T-helper 2 cell treated with Interferon-gamma antibody and Interleukin-4, amounts not matched to agents 5 μg/mL and 100 μg/mL, for 36 hours (primary cell): ENCODE measurements at regions not wholly inside any gene's neighbourhood (a gene's known extent, or its start where the extent isn't known, plus 50 kb on each side); places are given as distances from the start of the nearest gene placed in this dataset.

Experiments used
- DNase-seq: peaks from one replicate; pipeline ENCODE4 v3.0.0; 2021; ENCODE audit warnings: low spot score
- H3K27ac Mint-ChIP-seq: one replicate; pipeline ENCODE4 v1.8.0; 2021; ENCODE audit warnings: mild to moderate bottlenecking, mixed read lengths
- H3K27me3 Mint-ChIP-seq: one replicate; pipeline ENCODE4 v1.8.0; 2021; ENCODE audit warnings: low read depth, mixed read lengths
- H3K36me3 Mint-ChIP-seq: one replicate; pipeline ENCODE4 v1.8.0; 2021; ENCODE audit warnings: low read depth, mixed read lengths
- H3K4me1 Mint-ChIP-seq: one replicate; pipeline ENCODE4 v1.8.0; 2021; ENCODE audit warnings: low read depth, mixed read lengths
- H3K4me3 Mint-ChIP-seq: one replicate; pipeline ENCODE4 v1.8.0; 2022; ENCODE audit warnings: mild to moderate bottlenecking, moderate library complexity, mixed read lengths
- H3K9me3 Mint-ChIP-seq: one replicate; pipeline ENCODE4 v1.8.0; 2021; ENCODE audit warnings: mixed read lengths

- H3K27ac Mint-ChIP-seq: no peak overlapping the region
- H3K27me3 Mint-ChIP-seq: peaks cover 2% of the 10 kb centered on the region
- no peak overlapping the region for H3K4me3 Mint-ChIP-seq
- peaks cover 9% of the 10 kb centered on the region for H3K4me1 Mint-ChIP-seq
- no peaks in the 10 kb centered on the region for H3K36me3 Mint-ChIP-seq
- DNase-seq: no peak
- H3K9me3 Mint-ChIP-seq: no peaks in the 10 kb centered on the region
Measured at GRCh38 chr4:100849319-100849718, 331.5 kb upstream of the EMCN start.

DNA sequence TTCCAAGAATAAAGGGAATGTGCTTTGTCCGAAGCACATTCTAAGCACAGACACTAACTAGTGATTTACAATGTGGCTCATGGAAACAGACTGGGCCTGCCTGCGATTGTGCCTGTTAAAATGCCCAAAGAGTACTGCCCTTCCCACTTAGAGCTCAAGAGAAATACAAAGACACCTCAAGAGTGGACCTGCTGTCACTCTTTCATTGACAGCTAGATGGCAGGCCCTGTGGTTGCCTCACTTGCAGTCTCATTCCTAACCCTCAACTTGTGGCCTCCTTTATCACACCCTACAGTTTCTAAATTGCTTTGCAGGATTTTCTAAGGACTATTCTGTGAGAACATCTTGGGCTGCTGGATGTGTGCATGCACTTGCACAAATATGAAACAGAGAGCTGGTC, 331.0 kb upstream of the EMCN start:
- H3K4me1 Mint-ChIP-seq: peaks cover 11% of the 10 kb centered on the region
- H3K9me3 Mint-ChIP-seq: no peaks in the 10 kb centered on the region
- H3K36me3 Mint-ChIP-seq: no peaks in the 10 kb centered on the region
- no peak overlapping the region for H3K4me3 Mint-ChIP-seq
- no peak for DNase-seq
- H3K27ac Mint-ChIP-seq: no peak overlapping the region
- H3K27me3 Mint-ChIP-seq: peaks cover 2% of the 10 kb centered on the region

- no peak for DNase-seq
- Mint-ChIP-seq H3K27ac (no peak overlapping the region), H3K36me3 (no peaks in the 10 kb centered on the region), H3K4me1 (peaks cover 10% of the 10 kb centered on the region), H3K9me3 (no peaks in the 10 kb centered on the region), H3K27me3 (no peaks in the 10 kb centered on the region), H3K4me3 (no peak overlapping the region)
Measured at GRCh38 chr4:100843910-100844309, 326.1 kb upstream of the EMCN start.

GRCh38 chr4:100842856-100843255, 325.0 kb upstream of the EMCN start:
- no peak overlapping the region for H3K4me3 Mint-ChIP-seq
- peaks cover 2% of the 10 kb centered on the region for H3K27me3 Mint-ChIP-seq
- H3K9me3 Mint-ChIP-seq: no peaks in the 10 kb centered on the region
- no peak overlapping the region for H3K27ac Mint-ChIP-seq
- H3K36me3 Mint-ChIP-seq: no peaks in the 10 kb centered on the region
- H3K4me1 Mint-ChIP-seq: peaks cover 5% of the 10 kb centered on the region
- DNase-seq: no peak

DNA sequence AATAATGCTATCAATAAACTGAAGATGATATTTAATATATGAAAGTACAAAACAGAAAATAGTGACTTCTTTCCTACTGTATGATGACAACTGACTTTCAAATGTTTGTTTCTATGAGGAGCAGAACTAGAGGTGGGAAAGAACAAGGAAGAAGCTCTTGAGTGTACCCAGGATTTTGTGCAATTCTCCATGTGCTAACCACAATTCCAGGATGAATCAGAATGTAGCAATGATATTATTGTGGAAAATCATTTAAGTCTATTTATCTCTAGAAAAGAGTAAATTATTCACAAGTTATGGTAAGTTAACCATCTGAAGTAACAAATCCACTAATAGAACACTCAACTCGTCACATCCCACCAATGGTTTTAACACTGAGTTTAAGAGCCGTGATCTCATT, 324.1 kb upstream of the EMCN start:
- H3K27ac Mint-ChIP-seq: no peak overlapping the region
- H3K36me3 Mint-ChIP-seq: no peaks in the 10 kb centered on the region
- peaks cover 5% of the 10 kb centered on the region for H3K4me1 Mint-ChIP-seq
- H3K9me3 Mint-ChIP-seq: no peaks in the 10 kb centered on the region
- no peak overlapping the region for H3K4me3 Mint-ChIP-seq
- DNase-seq: no peak
- peaks cover 4% of the 10 kb centered on the region for H3K27me3 Mint-ChIP-seq

- peaks cover 5% of the 10 kb centered on the region for H3K4me1 Mint-ChIP-seq
- peaks cover 8% of the 10 kb centered on the region for H3K27me3 Mint-ChIP-seq
- H3K4me3 Mint-ChIP-seq: no peak overlapping the region
- no peak for DNase-seq
- H3K27ac Mint-ChIP-seq: no peak overlapping the region
- H3K9me3 Mint-ChIP-seq: no peaks in the 10 kb centered on the region
- no peaks in the 10 kb centered on the region for H3K36me3 Mint-ChIP-seq
Measured at GRCh38 chr4:100839712-100840111, 321.9 kb upstream of the EMCN start.

GRCh38 chr4:100838286-100838685, 320.5 kb upstream of the EMCN start:
- Mint-ChIP-seq H3K36me3 (no peaks in the 10 kb centered on the region), H3K27me3 (peaks cover 8% of the 10 kb centered on the region), H3K27ac (no peak overlapping the region), H3K9me3 (no peaks in the 10 kb centered on the region), H3K4me3 (no peak overlapping the region), H3K4me1 (peaks cover 2% of the 10 kb centered on the region)
- DNase-seq: no peak

GRCh38 chr4:100836929-100837328, 319.1 kb upstream of the EMCN start:
- no peaks in the 10 kb centered on the region for H3K4me1 Mint-ChIP-seq
- H3K27ac Mint-ChIP-seq: no peak overlapping the region
- DNase-seq: no peak
- no peaks in the 10 kb centered on the region for H3K36me3 Mint-ChIP-seq
- peaks cover 8% of the 10 kb centered on the region for H3K27me3 Mint-ChIP-seq
- H3K9me3 Mint-ChIP-seq: no peaks in the 10 kb centered on the region
- no peak overlapping the region for H3K4me3 Mint-ChIP-seq

- H3K9me3 Mint-ChIP-seq: peaks cover 9% of the 10 kb centered on the region
- DNase-seq: no peak
- H3K4me3 Mint-ChIP-seq: no peak overlapping the region
- H3K27me3 Mint-ChIP-seq: peaks cover 8% of the 10 kb centered on the region
- no peak overlapping the region for H3K27ac Mint-ChIP-seq
- no peaks in the 10 kb centered on the region for H3K36me3 Mint-ChIP-seq
- H3K4me1 Mint-ChIP-seq: no peaks in the 10 kb centered on the region
Measured at GRCh38 chr4:100834616-100835015, 316.8 kb upstream of the EMCN start.

DNA sequence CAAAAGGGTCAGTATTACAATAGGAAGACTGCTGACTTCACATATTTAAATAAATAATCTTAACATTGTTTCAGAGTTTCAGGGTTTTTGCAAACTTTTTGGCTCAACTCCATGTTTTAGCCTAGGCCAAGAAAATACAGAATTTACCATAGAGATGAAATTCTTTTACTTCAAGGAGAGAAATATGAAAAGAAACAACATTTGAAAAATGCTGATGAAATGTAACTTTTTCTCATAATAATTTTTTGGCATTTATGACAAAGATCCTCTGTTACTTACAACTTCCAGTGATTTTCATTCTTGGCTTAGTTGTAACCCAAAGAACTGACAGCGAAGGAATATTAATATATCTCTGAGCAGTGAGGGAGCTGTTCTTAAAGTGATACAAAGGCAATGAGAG, 316.1 kb upstream of the EMCN start:
- peaks cover 8% of the 10 kb centered on the region for H3K27me3 Mint-ChIP-seq
- no peak overlapping the region for H3K4me3 Mint-ChIP-seq
- H3K4me1 Mint-ChIP-seq: no peaks in the 10 kb centered on the region
- H3K27ac Mint-ChIP-seq: no peak overlapping the region
- DNase-seq: no peak
- H3K9me3 Mint-ChIP-seq: peaks cover 9% of the 10 kb centered on the region
- no peaks in the 10 kb centered on the region for H3K36me3 Mint-ChIP-seq

DNA sequence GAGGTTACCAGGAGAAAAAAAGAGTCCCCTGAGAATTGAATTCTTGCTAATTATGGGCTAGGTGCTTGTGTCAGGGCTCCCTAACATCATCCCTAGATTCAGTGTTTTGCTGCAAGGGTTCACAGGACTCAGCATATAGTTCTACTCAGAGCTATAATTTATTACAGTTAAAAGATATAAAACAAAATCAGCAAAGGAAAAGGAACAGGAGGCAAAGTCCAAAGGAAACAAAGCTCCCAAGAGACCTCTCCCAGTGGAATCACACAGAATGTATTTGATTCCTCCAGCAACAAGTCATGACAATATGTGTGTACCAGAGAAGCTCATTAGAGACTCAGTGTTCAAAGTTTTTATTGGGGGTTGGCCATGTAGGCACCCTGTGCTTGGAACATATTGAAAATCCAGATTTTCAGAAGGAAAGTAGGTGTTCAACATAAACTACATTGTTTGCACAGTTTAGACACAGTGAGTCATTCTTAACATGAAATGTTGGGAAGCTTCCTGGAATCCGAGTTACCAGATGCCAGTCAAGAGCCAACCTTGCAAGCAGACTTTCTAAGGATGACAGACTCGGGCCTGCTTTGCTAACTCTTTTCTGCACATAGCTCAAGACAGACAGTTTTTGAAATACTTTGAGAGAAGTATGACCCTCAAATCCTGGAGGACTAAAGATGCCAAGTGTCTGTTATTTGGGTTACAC, 311.3 kb upstream of the EMCN start:
- Mint-ChIP-seq H3K9me3 (peaks cover 9% of the 10 kb centered on the region), H3K4me1 (peaks cover 1% of the 10 kb centered on the region), H3K36me3 (no peaks in the 10 kb centered on the region), H3K27me3 (no peaks in the 10 kb centered on the region), H3K27ac (no peak overlapping the region), H3K4me3 (no peak overlapping the region)
- DNase-seq: no peak

DNA sequence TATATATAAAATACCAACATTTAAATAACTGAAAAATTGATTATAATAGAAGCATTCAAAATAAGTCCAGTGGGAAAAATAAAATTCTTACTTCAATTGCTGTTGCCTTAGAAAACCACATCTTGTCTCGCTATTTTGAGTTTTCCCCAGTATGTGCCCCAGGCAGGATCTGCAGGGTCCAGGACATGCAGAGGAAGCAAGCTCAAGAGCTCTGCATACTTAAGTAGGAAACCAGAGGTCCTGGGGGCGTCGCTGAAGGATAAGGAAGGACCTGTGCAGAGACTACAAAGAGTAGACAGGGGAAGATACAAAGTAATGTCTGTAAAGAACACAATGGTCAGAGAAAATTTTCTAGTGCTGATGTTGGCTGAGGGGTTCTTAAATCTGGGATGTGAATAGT, 310.5 kb upstream of the EMCN start:
- peaks cover 7% of the 10 kb centered on the region for H3K4me1 Mint-ChIP-seq
- peaks cover 9% of the 10 kb centered on the region for H3K9me3 Mint-ChIP-seq
- H3K27ac Mint-ChIP-seq: no peak overlapping the region
- no peaks in the 10 kb centered on the region for H3K36me3 Mint-ChIP-seq
- no peak for DNase-seq
- no peak overlapping the region for H3K4me3 Mint-ChIP-seq
- H3K27me3 Mint-ChIP-seq: no peaks in the 10 kb centered on the region

DNA sequence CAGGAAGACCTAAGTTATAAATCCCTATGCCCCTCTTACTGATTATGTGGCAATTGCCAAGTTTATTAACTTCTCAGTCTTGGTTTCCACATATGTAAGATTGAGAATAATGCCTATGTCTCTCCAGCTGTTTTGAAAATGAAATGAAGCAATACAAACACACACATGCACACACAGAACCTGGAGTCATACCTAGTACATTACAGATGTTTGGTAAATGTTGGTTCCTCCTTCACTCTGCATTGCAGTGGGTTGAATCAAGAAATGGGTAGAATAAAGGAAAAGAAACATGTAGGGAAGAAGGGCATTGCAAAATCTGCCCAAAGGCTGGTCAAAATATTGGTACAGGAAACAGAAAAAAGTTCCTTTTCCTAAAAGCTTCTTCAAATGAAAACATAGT, 309.9 kb upstream of the EMCN start:
- no peak overlapping the region for H3K4me3 Mint-ChIP-seq
- H3K36me3 Mint-ChIP-seq: no peaks in the 10 kb centered on the region
- H3K27ac Mint-ChIP-seq: no peak overlapping the region
- H3K4me1 Mint-ChIP-seq: peaks cover 12% of the 10 kb centered on the region
- H3K27me3 Mint-ChIP-seq: no peaks in the 10 kb centered on the region
- no peak for DNase-seq
- peaks cover 9% of the 10 kb centered on the region for H3K9me3 Mint-ChIP-seq

GRCh38 chr4:100826808-100827548, 309.2 kb upstream of the EMCN start:
- Mint-ChIP-seq H3K4me3 (no peak overlapping the region), H3K27ac (no peak overlapping the region), H3K9me3 (peaks cover 9% of the 10 kb centered on the region), H3K36me3 (no peaks in the 10 kb centered on the region), H3K27me3 (no peaks in the 10 kb centered on the region), H3K4me1 (peaks cover 14% of the 10 kb centered on the region)
- no peak for DNase-seq

GRCh38 chr4:100826067-100826466, 308.2 kb upstream of the EMCN start:
- no peak overlapping the region for H3K27ac Mint-ChIP-seq
- H3K9me3 Mint-ChIP-seq: peaks cover 9% of the 10 kb centered on the region
- no peaks in the 10 kb centered on the region for H3K27me3 Mint-ChIP-seq

More at GRCh38 chr4:100826067-100826466, 308.2 kb upstream of the EMCN start:
- Mint-ChIP-seq H3K4me1 (peaks cover 17% of the 10 kb centered on the region), H3K4me3 (no peak overlapping the region), H3K36me3 (no peaks in the 10 kb centered on the region)
- no peak for DNase-seq
